ENCODE measurements at regions not wholly inside any gene's neighbourhood (a gene's known extent, or its start where the extent isn't known, plus 50 kb on each side); places are given as distances from the start of the nearest gene placed in this dataset.

DNA sequence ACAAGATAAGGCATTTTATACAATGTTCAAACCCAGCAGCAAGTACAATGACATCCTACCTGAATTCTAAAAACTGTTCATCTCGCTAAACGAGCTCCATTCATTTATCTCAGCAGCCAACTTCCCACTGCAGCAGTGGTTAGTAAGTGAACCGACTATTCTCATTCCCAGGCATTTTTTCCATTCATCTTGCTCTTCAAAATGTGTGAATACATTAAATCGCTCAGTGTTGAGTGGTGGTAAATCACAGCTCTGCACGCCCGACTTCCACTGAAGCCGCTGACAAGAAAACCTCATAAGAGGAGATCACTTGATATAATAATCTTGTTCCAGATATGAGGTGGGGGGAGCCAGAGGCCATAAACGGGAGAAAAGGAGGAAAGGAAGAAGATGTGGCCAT is 746.2 kb upstream of the USP15 start:
- no peak for DNase-seq (ENCODE audit: low spot score)
- TF ChIP-seq, protein P1, sequence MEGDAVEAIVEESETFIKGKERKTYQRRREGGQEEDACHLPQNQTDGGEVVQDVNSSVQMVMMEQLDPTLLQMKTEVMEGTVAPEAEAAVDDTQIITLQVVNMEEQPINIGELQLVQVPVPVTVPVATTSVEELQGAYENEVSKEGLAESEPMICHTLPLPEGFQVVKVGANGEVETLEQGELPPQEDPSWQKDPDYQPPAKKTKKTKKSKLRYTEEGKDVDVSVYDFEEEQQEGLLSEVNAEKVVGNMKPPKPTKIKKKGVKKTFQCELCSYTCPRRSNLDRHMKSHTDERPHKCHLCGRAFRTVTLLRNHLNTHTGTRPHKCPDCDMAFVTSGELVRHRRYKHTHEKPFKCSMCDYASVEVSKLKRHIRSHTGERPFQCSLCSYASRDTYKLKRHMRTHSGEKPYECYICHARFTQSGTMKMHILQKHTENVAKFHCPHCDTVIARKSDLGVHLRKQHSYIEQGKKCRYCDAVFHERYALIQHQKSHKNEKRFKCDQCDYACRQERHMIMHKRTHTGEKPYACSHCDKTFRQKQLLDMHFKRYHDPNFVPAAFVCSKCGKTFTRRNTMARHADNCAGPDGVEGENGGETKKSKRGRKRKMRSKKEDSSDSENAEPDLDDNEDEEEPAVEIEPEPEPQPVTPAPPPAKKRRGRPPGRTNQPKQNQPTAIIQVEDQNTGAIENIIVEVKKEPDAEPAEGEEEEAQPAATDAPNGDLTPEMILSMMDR (IDR thresholded peaks at IDR 0.05; ENCODE audit: extremely low read depth, missing control alignments), result no peak

DNA sequence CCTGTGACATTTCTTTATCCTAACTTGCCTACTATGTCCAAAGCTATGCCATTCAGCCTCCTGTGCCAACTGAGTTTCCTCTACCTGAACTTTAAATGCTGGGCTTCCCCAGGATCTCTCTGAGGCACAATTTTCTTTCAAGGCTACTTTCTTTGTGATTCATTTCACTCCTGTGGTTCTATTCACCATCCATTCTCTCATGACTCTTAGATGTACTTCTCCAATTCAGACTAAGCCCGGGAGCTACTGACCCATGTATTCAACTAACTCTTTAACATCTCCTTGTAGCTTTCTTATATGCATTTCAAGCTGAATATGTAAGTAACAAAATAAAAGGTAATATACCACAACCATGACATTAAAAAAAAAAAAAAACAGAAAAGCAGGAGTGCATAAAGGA is 738.9 kb upstream of the USP15 start:
- TF ChIP-seq, protein P1 (IDR thresholded peaks at IDR 0.05; ENCODE audit: extremely low read depth, missing control alignments), result no peak
- DNase-seq (ENCODE audit: low spot score), result no peak

DNA sequence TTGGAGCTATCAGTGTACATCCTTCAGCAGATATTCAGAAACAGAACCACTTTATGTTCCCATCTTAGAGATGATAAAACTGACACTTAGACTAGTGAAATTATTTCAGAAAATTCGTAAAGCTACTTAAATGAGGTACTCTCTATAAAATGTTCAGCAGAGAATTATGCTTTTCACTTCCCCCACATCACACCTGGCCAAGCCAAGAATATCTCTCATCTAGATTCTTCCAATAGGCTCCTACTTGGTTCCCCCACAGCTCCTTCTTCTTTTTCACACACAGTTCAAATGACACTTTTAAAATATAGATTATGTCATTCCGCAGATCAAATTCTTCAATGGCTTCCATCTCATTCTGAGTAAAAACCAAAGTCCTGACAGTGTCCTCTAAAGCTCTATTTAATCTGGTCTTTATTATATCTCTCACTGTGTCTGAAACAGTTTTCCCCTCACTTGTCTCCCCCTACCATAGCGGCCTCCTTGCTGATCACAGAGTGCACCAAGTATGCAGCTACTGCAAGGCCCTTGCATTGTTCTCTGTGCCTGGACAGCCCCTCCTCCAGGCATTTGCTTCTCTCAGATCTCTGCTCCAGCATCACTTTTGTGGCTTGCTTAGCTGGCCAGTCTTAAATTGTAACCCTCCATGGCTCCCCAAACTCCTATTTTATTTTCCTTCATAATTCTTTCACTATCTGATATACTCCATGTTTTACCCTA is 736.8 kb upstream of the USP15 start:
- TF ChIP-seq, protein P1 (IDR thresholded peaks at IDR 0.05; ENCODE audit: extremely low read depth, missing control alignments), result no peak
- DNase-seq (ENCODE audit: low spot score), result no peak

DNA sequence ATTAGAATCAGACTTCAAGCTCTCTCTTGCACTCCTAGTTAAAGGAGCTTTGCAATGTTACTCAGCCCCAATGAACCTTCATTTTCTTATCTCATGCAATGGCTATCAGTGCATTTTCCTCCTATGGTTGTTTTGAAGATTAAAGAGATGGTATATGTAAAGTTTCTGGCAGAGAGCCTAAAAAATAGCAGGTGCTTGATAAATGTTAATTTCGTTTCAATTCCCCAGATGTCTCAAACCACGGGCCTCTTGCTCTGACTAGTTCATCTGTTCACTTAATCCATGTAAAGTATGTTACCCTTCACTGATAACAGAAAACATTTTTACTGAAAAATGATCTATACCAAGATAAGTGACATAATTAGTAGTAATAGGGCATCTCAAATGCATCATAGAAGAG is 735.4 kb upstream of the USP15 start:
- TF ChIP-seq, protein P1 (IDR thresholded peaks at IDR 0.05; ENCODE audit: extremely low read depth, missing control alignments), result no peak
- DNase-seq (ENCODE audit: low spot score), result no peak

DNA sequence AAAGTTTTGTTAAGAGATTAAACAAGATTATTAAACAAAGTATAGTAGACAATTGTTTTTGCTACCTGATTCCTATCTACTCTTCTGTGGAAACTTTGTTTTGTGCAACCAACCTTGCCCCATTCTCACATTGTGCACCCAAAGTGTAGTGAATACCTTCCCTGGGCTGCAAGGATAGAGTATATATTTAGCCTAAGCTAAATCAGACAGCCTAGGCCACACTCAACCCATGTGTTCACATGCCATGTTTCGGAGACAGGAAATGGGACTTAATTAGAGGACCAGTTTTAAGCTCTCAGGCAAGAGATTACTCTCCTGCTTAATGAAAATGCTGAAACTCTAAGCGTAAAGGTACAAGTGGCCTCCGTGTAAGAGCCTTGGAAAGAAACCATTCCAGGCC is 734.9 kb upstream of the USP15 start:
- DNase-seq (ENCODE audit: low spot score), result no peak
- TF ChIP-seq, protein P1 (IDR thresholded peaks at IDR 0.05; ENCODE audit: extremely low read depth, missing control alignments), result no peak

DNA sequence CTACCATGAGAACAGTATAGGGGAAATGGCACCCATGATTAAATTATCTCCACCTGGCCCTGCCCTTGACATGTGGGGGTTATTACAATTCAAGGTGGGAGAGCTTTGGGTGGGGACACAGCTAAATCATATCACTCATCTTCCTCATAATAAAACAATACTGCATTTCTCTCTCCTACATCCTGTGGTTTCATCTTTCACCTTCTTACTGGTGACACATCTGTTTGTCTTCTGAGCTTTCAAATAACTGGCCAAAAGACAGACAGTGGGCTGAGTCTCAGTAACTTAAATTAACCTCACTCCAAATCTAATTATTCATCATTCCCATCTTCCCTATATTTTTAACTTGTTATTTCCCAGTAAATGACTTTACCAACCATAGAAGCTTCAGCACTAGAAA is 729.7 kb upstream of the USP15 start:
- no peak for DNase-seq (ENCODE audit: low spot score)
- TF ChIP-seq, protein P1 (IDR thresholded peaks at IDR 0.05; ENCODE audit: extremely low read depth, missing control alignments), result no peak

DNA sequence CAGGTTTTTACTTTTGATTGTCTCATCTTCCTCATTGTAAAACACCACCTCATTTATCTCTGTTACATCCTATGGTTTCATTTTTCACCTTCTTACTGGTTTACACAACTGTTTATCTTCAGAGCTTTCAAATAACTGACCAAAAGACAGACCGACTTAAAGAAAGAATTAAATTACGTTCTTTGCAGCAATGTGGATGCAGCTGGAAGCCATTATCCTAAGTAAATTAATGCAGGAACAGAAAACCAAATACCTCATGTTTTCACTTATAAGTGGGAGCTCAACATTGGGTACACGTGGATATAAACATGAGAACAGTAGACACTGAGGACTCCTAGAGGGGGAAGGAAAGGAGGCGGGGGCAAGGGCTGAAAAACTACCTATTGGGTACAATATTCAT is 729.0 kb upstream of the USP15 start:
- TF ChIP-seq, protein P1 (IDR thresholded peaks at IDR 0.05; ENCODE audit: extremely low read depth, missing control alignments), result no peak
- no peak for DNase-seq (ENCODE audit: low spot score)

Data from GM20000 (cell line).